ENCODE measurements at regions not wholly inside any gene's neighbourhood (a gene's known extent, or its start where the extent isn't known, plus 50 kb on each side); places are given as distances from the start of the nearest gene placed in this dataset.
A peak's percentile ranks its signal among the peaks of the same experiment; 100 is the strongest.

DNA sequence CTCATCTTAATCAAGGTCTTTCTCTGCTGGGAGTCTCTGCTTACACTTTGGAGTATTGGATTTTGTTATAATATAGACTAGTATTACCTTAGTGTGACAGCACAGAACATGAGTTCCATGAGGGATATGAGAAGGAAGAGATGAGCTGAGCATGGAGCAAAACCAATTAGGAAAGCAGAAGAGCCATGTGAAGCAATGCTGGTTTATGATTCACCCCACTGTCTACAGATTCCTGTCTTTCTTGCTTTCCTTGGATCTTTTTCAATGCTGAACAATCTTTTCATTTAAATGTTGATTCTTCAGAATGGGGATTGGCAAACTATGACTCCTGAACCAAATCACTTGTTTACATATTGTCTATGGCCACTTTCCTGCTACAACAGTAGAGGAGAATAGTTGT lies 70.4 kb upstream of the KITLG start:
- Histone ChIP-seq H3K27ac (no peak overlapping the region), H3K36me3 (no peaks in the 10 kb centered on the region), H3K4me3 (no peak overlapping the region), H3K9me3 (no peaks in the 10 kb centered on the region), H3K4me1 (no peaks in the 10 kb centered on the region), H3K27me3 (no peaks in the 10 kb centered on the region)
- ATAC-seq (ENCODE audit: low FRiP score in 2 of 2), result peak in 1 of 2 donors; percentile 53
- TF ChIP-seq, protein P1, sequence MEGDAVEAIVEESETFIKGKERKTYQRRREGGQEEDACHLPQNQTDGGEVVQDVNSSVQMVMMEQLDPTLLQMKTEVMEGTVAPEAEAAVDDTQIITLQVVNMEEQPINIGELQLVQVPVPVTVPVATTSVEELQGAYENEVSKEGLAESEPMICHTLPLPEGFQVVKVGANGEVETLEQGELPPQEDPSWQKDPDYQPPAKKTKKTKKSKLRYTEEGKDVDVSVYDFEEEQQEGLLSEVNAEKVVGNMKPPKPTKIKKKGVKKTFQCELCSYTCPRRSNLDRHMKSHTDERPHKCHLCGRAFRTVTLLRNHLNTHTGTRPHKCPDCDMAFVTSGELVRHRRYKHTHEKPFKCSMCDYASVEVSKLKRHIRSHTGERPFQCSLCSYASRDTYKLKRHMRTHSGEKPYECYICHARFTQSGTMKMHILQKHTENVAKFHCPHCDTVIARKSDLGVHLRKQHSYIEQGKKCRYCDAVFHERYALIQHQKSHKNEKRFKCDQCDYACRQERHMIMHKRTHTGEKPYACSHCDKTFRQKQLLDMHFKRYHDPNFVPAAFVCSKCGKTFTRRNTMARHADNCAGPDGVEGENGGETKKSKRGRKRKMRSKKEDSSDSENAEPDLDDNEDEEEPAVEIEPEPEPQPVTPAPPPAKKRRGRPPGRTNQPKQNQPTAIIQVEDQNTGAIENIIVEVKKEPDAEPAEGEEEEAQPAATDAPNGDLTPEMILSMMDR (IDR thresholded peaks at IDR 0.05), result no peak
- TF ChIP-seq EP300 (IDR thresholded peaks at IDR 0.05) (no peak), POLR2AphosphoS5 (IDR thresholded peaks at IDR 0.05) (no peak), POLR2A (IDR thresholded peaks at IDR 0.05) (no peak)
- DNase-seq, result no peak

DNA sequence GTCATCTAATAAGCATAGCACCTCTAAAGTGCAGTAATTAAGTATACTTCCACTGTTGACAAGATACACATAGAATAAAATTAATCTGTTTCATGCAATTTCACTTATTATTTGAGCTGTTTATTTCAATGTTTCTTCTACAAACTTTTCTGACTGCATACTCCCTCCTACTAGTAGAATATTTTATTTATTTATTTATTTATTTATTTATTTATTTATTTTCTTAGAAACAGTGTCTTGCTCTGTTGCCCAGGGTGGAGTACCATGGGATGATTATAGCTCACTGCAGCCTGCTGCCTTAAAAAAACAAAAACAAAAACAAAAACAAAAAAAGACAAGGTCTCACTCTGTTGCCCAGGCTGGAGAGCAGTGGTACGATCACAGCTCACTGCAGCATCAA lies 68.4 kb upstream of the KITLG start:
- H3K9me3 ChIP-seq, result no peaks in the 10 kb centered on the region
- H3K36me3 ChIP-seq, result no peaks in the 10 kb centered on the region
- TF ChIP-seq POLR2AphosphoS5 (IDR thresholded peaks at IDR 0.05) (no peak), EP300 (IDR thresholded peaks at IDR 0.05) (no peak), POLR2A (IDR thresholded peaks at IDR 0.05) (no peak)
- TF ChIP-seq, protein P1 (IDR thresholded peaks at IDR 0.05), result no peak
- no peaks in the 10 kb centered on the region for H3K4me1 ChIP-seq
- no peaks in the 10 kb centered on the region for H3K27me3 ChIP-seq
- ATAC-seq (ENCODE audit: low FRiP score in 2 of 2), result no peak
- 93 to 100% methylated on average over 1 of the region's 1 CpG for WGBS, 2 donors
- H3K27ac ChIP-seq, result no peak overlapping the region
- no peak for DNase-seq
- H3K4me3 ChIP-seq, result no peak overlapping the region

DNA sequence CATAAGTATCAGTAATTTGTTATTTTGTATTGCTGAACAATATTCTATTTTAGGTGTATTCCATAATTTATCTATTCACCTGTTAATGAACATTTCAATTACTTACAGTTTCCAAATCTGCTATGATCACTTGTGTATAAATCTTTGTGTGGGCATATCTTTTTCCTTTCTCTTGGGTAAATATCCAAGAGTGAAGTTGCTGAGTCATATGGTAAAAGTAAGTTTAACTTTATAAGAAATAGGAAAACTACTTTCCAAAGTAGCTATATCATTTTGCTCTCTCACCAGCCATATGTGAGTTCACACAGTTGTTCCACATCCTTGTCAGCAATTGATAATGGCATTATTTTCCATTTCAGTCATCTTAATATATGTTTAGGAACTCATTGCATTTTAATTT lies 66.6 kb upstream of the KITLG start:
- TF ChIP-seq POLR2A (IDR thresholded peaks at IDR 0.05) (no peak), POLR2AphosphoS5 (IDR thresholded peaks at IDR 0.05) (no peak), EP300 (IDR thresholded peaks at IDR 0.05) (no peak)
- TF ChIP-seq, protein P1 (IDR thresholded peaks at IDR 0.05), result no peak
- H3K36me3 ChIP-seq, result no peaks in the 10 kb centered on the region
- H3K4me3 ChIP-seq, result no peak overlapping the region
- H3K27me3 ChIP-seq, result no peaks in the 10 kb centered on the region
- H3K27ac ChIP-seq, result no peak overlapping the region
- H3K4me1 ChIP-seq, result no peaks in the 10 kb centered on the region
- no peak for DNase-seq
- no peak for ATAC-seq (ENCODE audit: low FRiP score in 2 of 2)
- no peaks in the 10 kb centered on the region for H3K9me3 ChIP-seq

DNA sequence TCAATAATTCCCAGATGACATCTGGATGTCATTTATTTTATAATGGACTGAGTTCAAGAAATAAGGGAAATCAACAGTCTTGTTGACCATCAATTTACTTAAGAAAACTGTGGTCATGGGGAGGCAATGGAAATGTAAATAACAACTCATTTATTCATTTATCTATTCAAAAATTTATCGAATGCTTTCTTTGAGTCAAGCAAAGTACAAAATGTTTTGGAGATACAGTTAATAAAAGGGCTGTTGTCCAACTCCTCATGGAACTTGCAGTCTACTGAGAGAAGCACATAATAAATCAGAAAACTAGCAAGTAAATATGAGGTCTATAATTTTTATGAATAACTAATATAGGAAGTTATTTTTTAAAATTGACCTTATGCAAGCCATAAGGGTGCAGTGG lies 65.5 kb upstream of the KITLG start:
- ATAC-seq (ENCODE audit: low FRiP score in 2 of 2) (no peak), DNase-seq (no peak)
- H3K27ac ChIP-seq, result no peak overlapping the region
- no peaks in the 10 kb centered on the region for H3K36me3 ChIP-seq
- WGBS, 2 donors, result 72 to 83% methylated on average over 1 of the region's 1 CpG
- TF ChIP-seq POLR2AphosphoS5 (IDR thresholded peaks at IDR 0.05) (no peak), POLR2A (IDR thresholded peaks at IDR 0.05) (no peak), EP300 (IDR thresholded peaks at IDR 0.05) (no peak)
- TF ChIP-seq, protein P1 (IDR thresholded peaks at IDR 0.05), result no peak
- no peaks in the 10 kb centered on the region for H3K4me1 ChIP-seq
- no peaks in the 10 kb centered on the region for H3K27me3 ChIP-seq
- H3K9me3 ChIP-seq, result no peaks in the 10 kb centered on the region
- no peak overlapping the region for H3K4me3 ChIP-seq

DNA sequence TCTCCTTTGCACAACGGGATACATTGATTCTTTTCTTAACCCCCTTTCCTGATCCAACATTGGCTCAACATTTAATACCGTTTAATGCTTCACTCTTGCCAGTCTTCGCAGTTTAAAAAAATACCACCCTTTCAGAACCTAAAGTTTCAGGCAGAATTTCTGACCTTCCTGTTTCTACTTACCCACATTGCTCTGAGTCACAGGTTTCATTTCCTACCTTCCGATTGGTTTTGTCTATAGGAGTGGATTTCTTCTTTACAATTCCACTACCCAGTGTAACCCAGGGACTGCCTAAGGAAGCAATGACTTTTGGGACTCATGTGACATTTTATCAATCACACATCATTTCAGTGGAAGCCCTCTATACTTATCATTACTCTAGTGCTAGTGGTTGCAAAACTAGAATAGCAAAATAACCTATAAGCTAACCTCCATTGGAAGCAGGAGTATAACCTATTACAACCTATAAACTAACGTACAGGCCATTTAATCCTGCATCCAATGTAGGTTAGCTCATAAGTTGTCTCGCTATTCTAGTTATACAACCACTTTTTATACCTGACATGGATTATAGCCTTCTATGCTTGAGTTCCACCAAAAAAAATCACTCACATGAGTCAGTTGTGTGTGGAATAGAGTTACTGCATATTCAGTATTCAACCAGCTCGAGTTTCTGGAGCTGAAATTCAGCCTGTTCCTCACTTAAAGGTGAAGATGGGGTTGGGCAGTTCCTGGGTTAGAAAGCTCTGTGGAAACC lies 64.9 kb upstream of the KITLG start:
- no peak overlapping the region for H3K4me3 ChIP-seq
- H3K9me3 ChIP-seq, result no peaks in the 10 kb centered on the region
- TF ChIP-seq, protein P1 (IDR thresholded peaks at IDR 0.05), result no peak
- no peak for TF ChIP-seq EP300 (IDR thresholded peaks at IDR 0.05)
- no peak for TF ChIP-seq POLR2A (IDR thresholded peaks at IDR 0.05)
- TF ChIP-seq POLR2AphosphoS5 (IDR thresholded peaks at IDR 0.05), result no peak
- H3K4me1 ChIP-seq, result no peaks in the 10 kb centered on the region
- ATAC-seq (ENCODE audit: low FRiP score in 2 of 2) (peak in 1 of 2 donors; percentile 35), DNase-seq (no peak)
- no peaks in the 10 kb centered on the region for H3K36me3 ChIP-seq
- WGBS, 2 donors, result 81 to 89% methylated on average over 7 of the region's 7 CpGs
- no peaks in the 10 kb centered on the region for H3K27me3 ChIP-seq
- H3K27ac ChIP-seq, result no peak overlapping the region
